ENCODE measurements at regions not wholly inside any gene's neighbourhood (a gene's known extent, or its start where the extent isn't known, plus 50 kb on each side); places are given as distances from the start of the nearest gene placed in this dataset.

DNA sequence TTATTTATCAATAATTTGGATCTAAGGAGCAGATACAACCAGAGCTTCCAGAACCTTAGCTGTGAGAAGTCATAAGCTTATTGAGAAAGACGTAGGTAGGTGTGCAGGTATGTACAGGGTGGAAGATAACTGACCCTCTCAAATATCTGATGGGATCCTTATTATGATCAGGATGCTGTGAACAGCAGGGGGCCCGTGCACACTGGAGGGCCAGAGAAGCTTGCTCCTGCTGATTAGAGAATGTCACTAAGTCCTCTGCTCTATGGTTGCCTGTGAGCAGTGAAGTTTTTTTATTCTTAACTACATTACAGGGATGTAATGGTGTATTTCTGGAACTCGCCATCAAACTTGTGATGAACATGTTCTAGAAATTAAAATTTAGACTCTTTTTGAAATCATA is 108.9 kb upstream of the POU5F2 start:
- Histone ChIP-seq H3K4ac (ENCODE audit: low read depth, low read length) (no peak overlapping the region), H3K56ac (ENCODE audit: extremely low read depth, insufficient read depth, low read length) (no peak overlapping the region), H4K8ac (ENCODE audit: low read depth in 2 of 2, low read length in 2 of 2) (no peak overlapping the region), H2BK120ac (ENCODE audit: low read depth, low read length) (no peak overlapping the region), H2BK5ac (ENCODE audit: low read depth, low read length, poor library complexity, severe bottlenecking) (no peak overlapping the region), H3K27me3 (ENCODE audit: control insufficient read depth, insufficient read depth, low read length) (no peaks in the 10 kb centered on the region), H3K79me1 (ENCODE audit: low read depth in 1 of 2, low read length in 2 of 2) (no peaks in the 10 kb centered on the region), H2BK15ac (ENCODE audit: low read depth, low read length) (no peak overlapping the region), H3K14ac (replicated peaks; ENCODE audit: low read depth, low read length) (no peak overlapping the region), H3K36me3 (ENCODE audit: control insufficient read depth, insufficient read depth, low read length) (no peaks in the 10 kb centered on the region), H4K20me1 (ENCODE audit: insufficient read depth, low read length) (no peaks in the 10 kb centered on the region), H4K5ac (ENCODE audit: low read depth, low read length) (no peak overlapping the region), H3K27ac (ENCODE audit: insufficient read depth, low read length) (no peak overlapping the region), H4K91ac (ENCODE audit: insufficient read depth, low read depth, low read length) (no peak overlapping the region), H3K9ac (ENCODE audit: low read depth, low read length) (no peak overlapping the region), H2AFZ (replicated peaks; ENCODE audit: low read length, poor library complexity) (no peak overlapping the region), H2AK9ac (replicated peaks; ENCODE audit: low read depth, low read length, poor library complexity) (no peak overlapping the region), H3K23ac (ENCODE audit: low read depth, low read length) (no peak overlapping the region), H2AK5ac (ENCODE audit: low read depth, low read length) (no peak overlapping the region), H3K4me1 (ENCODE audit: control insufficient read depth, insufficient read depth, low read length) (no peaks in the 10 kb centered on the region), H3K9me3 (ENCODE audit: control insufficient read depth, insufficient read depth, low read length) (no peaks in the 10 kb centered on the region), H3K4me3 (ENCODE audit: insufficient read depth, low read depth, low read length) (no peak overlapping the region), H3K4me2 (ENCODE audit: low read depth, low read length) (no peak overlapping the region), H3K9me1 (ENCODE audit: insufficient read depth, low read length) (no peaks in the 10 kb centered on the region), H2BK20ac (ENCODE audit: low read depth, low read length) (no peak overlapping the region), H3K18ac (ENCODE audit: low read depth, low read length) (no peak overlapping the region)
- ATAC-seq (ENCODE audit: low read depth) = no peak
- WGBS, 2 experiments (ENCODE audit: extremely low coverage in 2 of 2, insufficient read length in 1 of 2) = no CpG with 5 or more reads among the region's 3 CpGs
- in situ Hi-C loops (cut with MboI; ENCODE audit: low sequenced_read_pairs) = no loop called here
- ChIA-PET CTCF (no interaction called here), POLR2A (ENCODE audit: unreplicated experiment) (no interaction called here)
- BruUV-seq (replicated peaks) = no TSS peak
- DNase-seq = no peak
- intact Hi-C loops (cut with micrococcal nuclease) = no loop called here
- dilution Hi-C loops (cut with HindIII; ENCODE audit: low sequenced_read_pairs, unreplicated experiment) = no loop called here
- no peak for TF ChIP-seq CHD1 (IDR thresholded peaks at IDR 0.05; ENCODE audit: low read depth, low read length)
